Heart right ventricle (tissue), 16 donors: ENCODE measurements at regions not wholly inside any gene's neighbourhood (a gene's known extent, or its start where the extent isn't known, plus 50 kb on each side); places are given as distances from the start of the nearest gene placed in this dataset.

Source experiments
- ATAC-seq, 8 donors: fragments of 200-7000 bp; cut with Tn5 transposase; one replicate each; pipeline ENCODE4 v1.9.1; 2020; ENCODE audit warnings: mild to moderate bottlenecking in 8 of 8, moderate library complexity in 8 of 8, moderate number of reproducible peaks in 1 of 8
- DNase-seq, 2 donors: peaks; one replicate each; pipeline ENCODE4 v3.0.0-alpha.2; 2020
- H3K27ac ChIP-seq, 10 donors: fragments of 200-600 bp; sonication (generic) in 2 of 10; one replicate each; pipeline versions ENCODE4 v1.5.0 to v1.8.0; 2020 to 2022; ENCODE audit warnings: mild to moderate bottlenecking in 3 of 10
- H3K27me3 ChIP-seq, 7 donors: fragments of 200-600 bp; one replicate each; pipeline ENCODE4 v1.8.0; 2021 to 2022; ENCODE audit warnings: mild to moderate bottlenecking in 2 of 7
- H3K36me3 ChIP-seq, 9 donors: fragments of 200-600 bp; sonication (generic) in 1 of 9; one replicate each; pipeline versions ENCODE4 v1.5.0 to v1.8.0; 2020 to 2022; ENCODE audit warnings: mild to moderate bottlenecking in 2 of 9
- H3K4me1 ChIP-seq, 9 donors: fragments of 200-600 bp; sonication (generic) in 1 of 9; one replicate each; pipeline versions ENCODE4 v1.5.0 to v1.8.0; 2020 to 2022; ENCODE audit warnings: mild to moderate bottlenecking in 4 of 9
- H3K4me3 ChIP-seq, 10 donors: fragments of 200-600 bp; sonication (generic) in 2 of 10; one replicate each; pipeline versions ENCODE4 v1.5.0 to v1.8.0; 2020 to 2022; ENCODE audit warnings: mild to moderate bottlenecking in 7 of 10, moderate library complexity in 2 of 10
- H3K9me3 ChIP-seq, 11 donors: fragments of 200-600 bp in 10 of 11; sonication (generic) in 2 of 11; one replicate each; pipeline versions ENCODE4 v1.5.0 to v1.8.0; 2013 to 2022; ENCODE audit warnings: mild to moderate bottlenecking in 2 of 11, control low read depth in 1 of 11, moderate library complexity in 1 of 11
- WGBS, 2 donors: extraction: QIAGEN DNeasy Blood & Tissue Kit; methylation state at CpG; one replicate each; pipeline ENCODE4 v1.1.7; 2013; ENCODE audit warnings: inconsistent platforms in 1 of 2; 5-methylcytosine and 5-hydroxymethylcytosine counted together
- intact Hi-C, 10 donors: fragments of 100-400 bp; cut with DNase I; formaldehyde crosslinking; loops; one replicate each; pipeline versions ENCODE4 v1.11.1 to v1.14.2; 2022
- TF ChIP-seq, protein P1 (sequence below), 9 donors: fragments of 200-600 bp; sonication (generic) in 2 of 9; IDR thresholded peaks; one replicate each; pipeline versions ENCODE4 v1.5.0 to v1.8.0; 2021 to 2022; ENCODE audit warnings: antibody characterized with exemption in 9 of 9, mild to moderate bottlenecking in 5 of 9, moderate library complexity in 1 of 9
- donor health status: Arrhythmogenic right ventricular cardiomyopathy.
- donor health status: ischemic (EF 13 %, LVEDD 7.1; RV severe dilation, severe dysfunction).
- donor health status: healthy with polysubstance abuse.
- donor health status: DM: no; HTN: yes; CAD: no.
- donor health status: DM: no; HTN: no; CAD: no.
- donor health status: ischemic (EF 25% LVEDD 6.9; RV normal size, moderate dysfunction).
- donor health status: ischemic (EF 25% LVEDD 5.7; RV mildly dilated, moderate dysfunction).
- donor health status: healthy.
- donor health status: DM: yes; HTN: yes; CAD: no.
- donor health status: Ischemic cardiomyopathy.
- donor health status: ischemic (EF 35%, LVEDD 5.7; RV mildly dilated, moderate dysfunction).
- donor health status: nonischemic (EF 11% LVEDD 7.7; RV severe dilation, severe dysfunction).
- donor health status: DM: yes; HTN: yes; CAD: no.
- donor health status: PGD.
- donor health status: ischemic (EF 29% LVEDD 5.4; RV normal size, mild dysfunction).
- donor health status: nonischemic (EF 23%, LVEDD 6.1; RV moderate dilation, normal function).

DNA sequence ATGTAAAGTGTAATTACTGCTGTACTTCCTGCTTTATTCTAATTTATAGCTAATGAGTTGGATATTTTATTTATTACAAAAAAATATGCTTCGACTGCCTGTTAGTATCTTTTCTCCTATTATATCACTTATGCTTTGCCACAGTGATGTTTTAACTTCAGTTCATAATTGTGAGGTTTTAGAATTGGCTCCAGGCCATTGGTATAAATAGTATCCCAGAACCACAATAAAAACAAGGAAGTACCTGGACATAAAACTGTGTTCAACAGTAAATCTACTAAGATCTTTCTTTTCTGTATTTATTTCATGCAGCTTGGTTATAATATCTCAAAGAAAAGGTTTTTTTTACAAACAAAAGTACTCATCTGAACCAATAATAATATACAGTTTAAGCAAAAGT, 354.3 kb upstream of the CDH9 start:
- TF ChIP-seq, protein P1, sequence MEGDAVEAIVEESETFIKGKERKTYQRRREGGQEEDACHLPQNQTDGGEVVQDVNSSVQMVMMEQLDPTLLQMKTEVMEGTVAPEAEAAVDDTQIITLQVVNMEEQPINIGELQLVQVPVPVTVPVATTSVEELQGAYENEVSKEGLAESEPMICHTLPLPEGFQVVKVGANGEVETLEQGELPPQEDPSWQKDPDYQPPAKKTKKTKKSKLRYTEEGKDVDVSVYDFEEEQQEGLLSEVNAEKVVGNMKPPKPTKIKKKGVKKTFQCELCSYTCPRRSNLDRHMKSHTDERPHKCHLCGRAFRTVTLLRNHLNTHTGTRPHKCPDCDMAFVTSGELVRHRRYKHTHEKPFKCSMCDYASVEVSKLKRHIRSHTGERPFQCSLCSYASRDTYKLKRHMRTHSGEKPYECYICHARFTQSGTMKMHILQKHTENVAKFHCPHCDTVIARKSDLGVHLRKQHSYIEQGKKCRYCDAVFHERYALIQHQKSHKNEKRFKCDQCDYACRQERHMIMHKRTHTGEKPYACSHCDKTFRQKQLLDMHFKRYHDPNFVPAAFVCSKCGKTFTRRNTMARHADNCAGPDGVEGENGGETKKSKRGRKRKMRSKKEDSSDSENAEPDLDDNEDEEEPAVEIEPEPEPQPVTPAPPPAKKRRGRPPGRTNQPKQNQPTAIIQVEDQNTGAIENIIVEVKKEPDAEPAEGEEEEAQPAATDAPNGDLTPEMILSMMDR (IDR thresholded peaks at IDR 0.05) = no peak
- WGBS, 2 donors = 71 to 75% methylated on average over 1 of the region's 1 CpG
- intact Hi-C loops = no loop called here

DNA sequence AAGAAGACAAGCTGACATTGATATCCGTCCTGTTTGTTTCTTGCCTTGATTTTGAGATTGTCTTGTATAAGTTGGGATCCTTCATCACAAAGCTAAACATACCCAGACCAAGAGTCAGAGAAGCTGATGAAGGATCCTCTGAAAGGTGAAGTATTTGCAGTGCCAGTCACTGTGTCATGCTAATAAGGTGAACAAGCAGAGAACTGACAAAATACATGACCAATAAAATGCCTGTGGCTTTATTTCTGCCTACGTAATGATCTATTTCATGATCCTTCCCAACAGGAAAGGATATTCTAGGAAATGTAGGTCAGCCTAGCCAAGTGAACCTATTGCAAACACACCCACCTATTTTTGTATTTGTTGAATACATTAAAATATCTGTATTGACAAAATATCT, 351.3 kb upstream of the CDH9 start:
- Histone ChIP-seq H3K4me1 (no peaks in the 10 kb centered on the region), H3K4me3 (no peak overlapping the region), H3K27ac (no peak overlapping the region), H3K36me3 (no peaks in the 10 kb centered on the region), H3K27me3 (no peaks in the 10 kb centered on the region), H3K9me3 (peaks cover 0 to 18% (median 0%) of the 10 kb centered on the region in 11 donors)
- intact Hi-C loops = no loop called here
- 64 to 73% methylated on average over 2 of the region's 2 CpGs for WGBS, 2 donors
- TF ChIP-seq, protein P1 (IDR thresholded peaks at IDR 0.05) = no peak
- DNase-seq (no peak), ATAC-seq (no peak)

More for the DNA sequence above, 354.3 kb upstream of the CDH9 start:
- Histone ChIP-seq H3K27ac (no peak overlapping the region), H3K4me3 (no peak overlapping the region), H3K36me3 (no peaks in the 10 kb centered on the region), H3K27me3 (no peaks in the 10 kb centered on the region), H3K4me1 (no peaks in the 10 kb centered on the region), H3K9me3 (peaks cover 0 to 13% (median 0%) of the 10 kb centered on the region in 11 donors)
- DNase-seq = no peak
- ATAC-seq = no peak

DNA sequence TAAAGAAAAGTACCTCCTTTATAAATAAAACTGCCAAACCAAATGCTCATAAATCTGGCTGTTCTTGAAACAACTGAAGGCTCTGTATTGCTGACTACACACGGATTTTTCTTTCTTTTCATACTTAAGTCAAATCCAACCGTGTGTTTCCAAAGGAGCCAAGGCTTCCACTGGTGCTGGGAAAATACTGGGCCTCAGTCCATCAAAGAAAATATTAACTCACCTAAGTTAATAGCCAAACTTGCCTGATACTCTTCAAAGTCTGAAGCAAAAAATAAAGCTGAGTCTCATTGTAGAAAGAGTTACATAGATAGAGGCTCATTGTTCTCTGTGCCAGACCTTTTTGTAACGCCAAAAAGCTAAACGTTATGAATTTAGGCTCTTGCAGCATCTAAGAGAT, 350.4 kb upstream of the CDH9 start:
- WGBS, 2 donors = 57 to 69% methylated on average over 4 of the region's 4 CpGs
- no peaks in the 10 kb centered on the region for H3K36me3 ChIP-seq
- H3K9me3 ChIP-seq = peaks cover 0 to 18% (median 0%) of the 10 kb centered on the region in 11 donors
- TF ChIP-seq, protein P1 (IDR thresholded peaks at IDR 0.05) = no peak
- H3K27me3 ChIP-seq = no peaks in the 10 kb centered on the region
- no peak overlapping the region for H3K27ac ChIP-seq
- no peaks in the 10 kb centered on the region for H3K4me1 ChIP-seq
- no peak overlapping the region for H3K4me3 ChIP-seq
- intact Hi-C loops = no loop called here
- ATAC-seq = no peak
- DNase-seq = no peak

DNA sequence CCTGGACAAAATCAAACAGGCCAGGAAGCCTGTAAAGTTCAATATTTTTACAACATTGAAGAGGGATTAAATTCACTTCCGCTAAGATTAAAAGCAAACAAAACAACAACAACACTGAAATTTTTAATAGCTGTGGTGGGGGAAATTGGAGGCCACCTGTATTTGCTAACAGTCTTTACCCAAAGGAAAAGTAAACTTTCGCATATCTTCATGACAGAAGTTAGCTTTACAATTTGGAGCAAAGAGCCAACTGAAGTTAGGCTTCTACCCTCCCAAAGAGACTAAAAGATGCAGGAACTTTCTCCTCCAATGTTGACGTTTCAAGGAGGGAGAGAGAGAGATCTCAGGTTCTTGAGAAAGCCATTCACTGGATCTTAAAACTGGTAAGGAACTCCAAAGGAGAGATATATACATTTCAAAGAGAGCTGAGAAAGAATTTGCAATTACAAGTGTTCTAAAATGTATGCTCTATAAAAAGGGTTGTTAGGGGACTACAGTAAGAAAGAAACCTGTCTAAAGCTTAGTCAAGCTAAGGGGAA, 349.2 kb upstream of the CDH9 start:
- TF ChIP-seq, protein P1 (IDR thresholded peaks at IDR 0.05) = no peak
- no peak overlapping the region for H3K4me3 ChIP-seq
- H3K36me3 ChIP-seq = no peaks in the 10 kb centered on the region
- no peak overlapping the region for H3K27ac ChIP-seq
- H3K9me3 ChIP-seq = peaks cover 0 to 13% (median 0%) of the 10 kb centered on the region in 11 donors
- intact Hi-C loops = no loop called here
- no peak for ATAC-seq
- no peaks in the 10 kb centered on the region for H3K27me3 ChIP-seq
- no peak for DNase-seq
- H3K4me1 ChIP-seq = no peaks in the 10 kb centered on the region
- WGBS, 2 donors = 67 to 72% methylated on average over 3 of the region's 3 CpGs
